Activated T-cell treated with anti-CD3 and anti-CD28 coated beads, Interleukin-2, amount 50 U/mL, for 4 hours (primary cell): ENCODE measurements at regions not wholly inside any gene's neighbourhood (a gene's known extent, or its start where the extent isn't known, plus 50 kb on each side); places are given as distances from the start of the nearest gene placed in this dataset.
"Not testable (repeated sequence)": the region's sequence is repeated elsewhere in the genome, so short reads cannot be mapped to it uniquely, and the experiment has no call there.

Experiments
- ATAC-seq, 2 donors: fragments of 200-7000 bp; cut with Tn5 transposase; one replicate each; pipeline ENCODE4 v1.10.0; 2021
- DNase-seq: peaks from one replicate; pipeline ENCODE4 v3.0.0-alpha.2; 2020
- H3K27me3 Mint-ChIP-seq: one replicate; pipeline ENCODE4 v1.8.0; 2021; ENCODE audit warnings: low read depth, mixed read lengths
- H3K36me3 Mint-ChIP-seq: one replicate; pipeline ENCODE4 v1.8.0; 2022; ENCODE audit warnings: mixed read lengths; ENCODE audit not compliant: insufficient read depth
- H3K4me1 Mint-ChIP-seq: one replicate; pipeline ENCODE4 v1.8.0; 2021; ENCODE audit warnings: low read depth, mixed read lengths
- H3K4me3 Mint-ChIP-seq: one replicate; pipeline ENCODE4 v1.8.0; 2021; ENCODE audit warnings: mild to moderate bottlenecking, moderate library complexity, mixed read lengths
- H3K9me3 Mint-ChIP-seq: one replicate; pipeline ENCODE4 v1.8.0; 2021; ENCODE audit warnings: mixed read lengths

DNA sequence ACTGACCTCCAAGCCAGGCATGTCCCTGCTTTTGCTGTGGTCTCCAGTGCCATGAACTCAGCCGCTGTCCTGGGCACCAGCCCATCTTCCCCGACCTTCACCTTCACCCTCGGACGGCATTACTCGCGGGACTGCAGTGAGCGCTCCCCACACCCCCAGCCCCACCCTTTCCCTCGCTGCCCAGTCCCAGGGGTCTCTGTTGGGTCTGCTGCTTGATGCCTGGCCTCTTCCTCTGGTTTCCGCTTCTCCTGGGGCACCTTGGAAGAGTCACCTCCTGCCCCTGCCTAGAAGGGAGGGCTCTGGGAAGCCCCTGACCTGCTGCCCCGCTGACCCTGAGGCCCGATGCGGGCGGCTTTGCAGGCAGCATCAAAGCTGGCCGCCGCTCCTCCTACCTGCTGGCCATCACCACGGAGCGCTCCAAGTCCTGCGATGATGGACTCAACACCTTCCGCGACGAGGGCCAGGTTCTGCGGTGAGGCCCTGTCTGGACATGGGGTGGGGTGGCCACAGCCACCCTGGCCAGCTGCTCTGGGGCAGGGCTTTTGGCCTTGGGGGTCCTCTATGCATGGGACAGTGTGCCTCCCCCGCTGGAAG is 102.3 kb downstream of the ZNF267 start:
- H3K4me3 Mint-ChIP-seq, H3K27me3 Mint-ChIP-seq, H3K4me1 Mint-ChIP-seq: not testable (repeated sequence)

DNA sequence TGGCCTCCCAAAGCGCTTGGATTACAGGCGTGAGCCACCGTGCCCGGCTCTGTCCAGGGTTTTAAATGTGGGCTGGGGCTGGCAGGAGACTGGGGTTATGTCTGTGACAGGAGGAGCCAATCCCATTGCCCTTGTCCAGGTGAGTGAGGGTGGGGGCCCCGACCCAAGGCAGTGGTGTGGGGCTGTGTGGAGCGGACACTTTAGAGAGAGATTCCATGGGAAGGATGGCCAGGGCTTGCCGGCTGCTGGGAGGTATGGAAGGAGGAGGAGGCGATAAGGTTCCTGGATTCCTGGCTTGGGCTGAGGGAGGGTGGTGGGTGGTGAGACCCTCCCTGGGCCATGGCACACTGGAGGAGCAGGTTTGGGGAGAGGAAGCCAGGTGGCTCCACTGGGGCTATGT is 104.9 kb downstream of the ZNF267 start:
- not testable (repeated sequence) for DNase-seq, H3K27me3 Mint-ChIP-seq, H3K9me3 Mint-ChIP-seq, H3K4me1 Mint-ChIP-seq, H3K4me3 Mint-ChIP-seq, ATAC-seq, H3K36me3 Mint-ChIP-seq

More for the DNA sequence above, 102.3 kb downstream of the ZNF267 start:
- not testable (repeated sequence) for DNase-seq, ATAC-seq, H3K36me3 Mint-ChIP-seq, H3K9me3 Mint-ChIP-seq

GRCh38 chr16:31981739-31982138 is 108.1 kb downstream of the ZNF267 start:
- H3K36me3 Mint-ChIP-seq, DNase-seq, H3K4me3 Mint-ChIP-seq, H3K4me1 Mint-ChIP-seq, H3K27me3 Mint-ChIP-seq, H3K9me3 Mint-ChIP-seq, ATAC-seq: not testable (repeated sequence)

DNA sequence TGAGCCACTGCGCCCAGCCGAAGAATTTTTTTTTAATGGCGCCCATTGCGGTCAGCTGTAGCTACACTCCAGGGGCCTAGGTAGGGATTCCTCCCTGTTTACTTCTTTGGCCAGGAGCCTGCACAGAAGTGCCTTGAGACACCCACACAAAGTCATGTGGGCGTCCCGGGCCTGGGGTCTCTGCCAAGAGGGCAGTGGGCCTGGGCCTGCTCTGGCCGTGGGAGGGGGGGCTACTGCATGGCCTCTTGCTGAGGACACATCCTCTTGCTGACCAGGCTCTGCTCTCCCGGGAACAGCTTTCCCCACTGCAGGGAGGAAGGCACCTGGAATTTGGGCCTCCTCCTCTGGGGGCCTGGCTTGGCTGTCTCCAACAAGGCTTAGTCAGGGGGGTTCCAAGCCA is 109.4 kb downstream of the ZNF267 start:
- DNase-seq, H3K4me1 Mint-ChIP-seq, H3K4me3 Mint-ChIP-seq, ATAC-seq, H3K27me3 Mint-ChIP-seq, H3K9me3 Mint-ChIP-seq, H3K36me3 Mint-ChIP-seq: not testable (repeated sequence)

DNA sequence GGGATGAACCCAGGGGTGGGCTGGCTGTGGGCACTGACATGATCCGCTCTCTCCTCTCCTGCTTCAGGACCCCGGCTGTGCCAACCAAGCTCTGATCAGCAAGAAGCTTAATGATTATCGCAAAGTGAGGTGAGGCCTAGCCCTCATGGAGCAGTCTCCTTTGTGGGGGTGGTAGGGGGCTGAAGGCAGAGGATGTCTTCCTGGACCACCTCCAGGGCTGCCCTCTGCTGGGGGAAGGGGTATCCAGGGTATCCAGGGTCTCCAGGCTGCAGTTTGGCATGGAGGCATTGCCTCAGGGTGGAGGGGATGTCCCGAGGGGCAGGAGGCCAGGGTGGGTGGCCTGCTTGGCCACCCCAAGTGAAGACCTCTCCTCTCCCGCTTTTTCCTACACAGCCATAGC is 110.1 kb downstream of the ZNF267 start:
- H3K27me3 Mint-ChIP-seq, H3K4me3 Mint-ChIP-seq, H3K4me1 Mint-ChIP-seq, DNase-seq, H3K36me3 Mint-ChIP-seq, ATAC-seq, H3K9me3 Mint-ChIP-seq: not testable (repeated sequence)

DNA sequence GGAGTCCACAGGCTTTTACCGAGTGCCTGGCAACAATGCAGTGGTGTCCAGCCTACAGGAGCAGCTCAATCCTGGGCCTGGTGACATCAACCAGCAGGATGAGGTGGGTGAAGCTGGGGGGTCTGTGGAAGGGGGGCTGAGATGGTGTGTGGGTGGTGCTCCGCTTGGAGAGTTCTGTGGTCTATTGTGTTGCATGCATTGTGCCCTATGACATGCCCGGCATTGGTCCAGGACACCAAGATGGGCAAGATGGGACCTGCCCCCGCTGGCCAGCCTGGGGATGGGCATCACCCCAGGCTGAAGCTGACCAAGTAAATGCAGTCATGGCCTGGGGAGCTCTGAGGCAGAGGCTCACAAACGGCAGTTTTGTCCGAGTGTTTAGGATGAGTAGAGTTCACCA is 113.3 kb downstream of the ZNF267 start:
- not testable (repeated sequence) for H3K4me1 Mint-ChIP-seq, H3K27me3 Mint-ChIP-seq, H3K4me3 Mint-ChIP-seq, DNase-seq, H3K36me3 Mint-ChIP-seq, H3K9me3 Mint-ChIP-seq, ATAC-seq

- ATAC-seq, result peak; percentile 75 to 91
- not testable (repeated sequence) for H3K9me3 Mint-ChIP-seq
- peak; percentile 64 for DNase-seq
Observed at GRCh38 chr16:31988595-31989581, 115.3 kb downstream of the ZNF267 start.

GRCh38 chr16:31990261-31990660 is 116.7 kb downstream of the ZNF267 start:
- H3K27me3 Mint-ChIP-seq, ATAC-seq, H3K36me3 Mint-ChIP-seq, H3K4me1 Mint-ChIP-seq, H3K4me3 Mint-ChIP-seq, DNase-seq, H3K9me3 Mint-ChIP-seq: not testable (repeated sequence)

More at GRCh38 chr16:31988595-31989581, 115.3 kb downstream of the ZNF267 start:
- H3K27me3 Mint-ChIP-seq, H3K36me3 Mint-ChIP-seq, H3K4me1 Mint-ChIP-seq, H3K4me3 Mint-ChIP-seq: not testable (repeated sequence)

DNA sequence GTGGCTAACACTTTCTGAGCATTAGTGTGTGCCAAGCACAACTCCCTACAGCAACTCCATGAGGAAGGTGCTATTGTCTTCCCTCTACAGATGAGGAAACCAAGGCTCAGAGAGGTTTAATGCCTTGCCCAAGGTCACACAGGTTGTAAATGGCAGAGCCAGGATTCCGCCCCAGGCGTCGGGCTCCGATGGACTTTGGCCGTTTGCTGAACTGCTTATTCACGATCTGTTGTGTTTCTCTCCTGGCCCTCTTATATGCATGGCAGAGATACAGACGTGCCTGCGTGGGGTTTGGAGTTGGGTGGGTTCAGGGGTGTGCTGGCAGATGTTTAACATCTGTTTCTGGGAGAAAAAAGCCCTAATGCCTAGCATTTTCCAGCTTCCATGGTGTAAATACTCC is 117.4 kb downstream of the ZNF267 start:
- H3K9me3 Mint-ChIP-seq, ATAC-seq, DNase-seq, H3K36me3 Mint-ChIP-seq, H3K27me3 Mint-ChIP-seq, H3K4me1 Mint-ChIP-seq, H3K4me3 Mint-ChIP-seq: not testable (repeated sequence)

DNA sequence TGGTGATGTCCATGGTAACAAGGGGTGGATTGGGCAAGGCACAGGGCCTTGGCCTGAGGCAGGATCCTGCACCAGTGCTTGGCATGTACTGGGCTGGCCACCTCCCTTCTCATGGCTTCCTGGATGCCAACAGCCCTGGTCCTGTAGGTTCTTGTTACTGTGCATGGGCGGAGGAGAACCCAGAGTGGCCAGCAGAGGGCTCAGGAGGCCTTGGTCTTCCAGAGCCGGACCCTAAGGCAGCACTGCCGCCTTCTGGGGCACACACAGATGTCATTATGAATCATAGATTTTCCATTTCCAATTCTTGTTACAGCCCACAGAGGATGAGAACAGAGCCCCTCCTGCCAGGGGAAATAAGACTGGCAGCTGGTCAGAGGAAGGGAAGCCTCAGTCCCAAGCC is 122.7 kb downstream of the ZNF267 start:
- not testable (repeated sequence) for ATAC-seq, H3K4me3 Mint-ChIP-seq, H3K9me3 Mint-ChIP-seq, H3K36me3 Mint-ChIP-seq, H3K27me3 Mint-ChIP-seq, DNase-seq, H3K4me1 Mint-ChIP-seq

GRCh38 chr16:32002496-32002895 is 128.9 kb downstream of the ZNF267 start:
- H3K4me3 Mint-ChIP-seq, H3K9me3 Mint-ChIP-seq, H3K27me3 Mint-ChIP-seq, H3K36me3 Mint-ChIP-seq, ATAC-seq, H3K4me1 Mint-ChIP-seq, DNase-seq: not testable (repeated sequence)

- H3K4me1 Mint-ChIP-seq, H3K9me3 Mint-ChIP-seq, ATAC-seq, DNase-seq, H3K36me3 Mint-ChIP-seq, H3K27me3 Mint-ChIP-seq, H3K4me3 Mint-ChIP-seq: not testable (repeated sequence)
Observed at GRCh38 chr16:32003819-32004218, 130.2 kb downstream of the ZNF267 start.

- not testable (repeated sequence) for H3K27me3 Mint-ChIP-seq, H3K4me3 Mint-ChIP-seq, DNase-seq, H3K9me3 Mint-ChIP-seq, H3K4me1 Mint-ChIP-seq, H3K36me3 Mint-ChIP-seq
- ATAC-seq, result peak in 1 of 2 donors; percentile 18
Observed at GRCh38 chr16:32038783-32039496, 165.3 kb downstream of the ZNF267 start.

- not testable (repeated sequence) for H3K4me1 Mint-ChIP-seq, H3K9me3 Mint-ChIP-seq, ATAC-seq, H3K36me3 Mint-ChIP-seq, DNase-seq, H3K27me3 Mint-ChIP-seq, H3K4me3 Mint-ChIP-seq
Observed at GRCh38 chr16:32039919-32040318, 166.3 kb downstream of the ZNF267 start.
